ENCODE measurements at regions not wholly inside any gene's neighbourhood (a gene's known extent, or its start where the extent isn't known, plus 50 kb on each side); places are given as distances from the start of the nearest gene placed in this dataset.

DNA sequence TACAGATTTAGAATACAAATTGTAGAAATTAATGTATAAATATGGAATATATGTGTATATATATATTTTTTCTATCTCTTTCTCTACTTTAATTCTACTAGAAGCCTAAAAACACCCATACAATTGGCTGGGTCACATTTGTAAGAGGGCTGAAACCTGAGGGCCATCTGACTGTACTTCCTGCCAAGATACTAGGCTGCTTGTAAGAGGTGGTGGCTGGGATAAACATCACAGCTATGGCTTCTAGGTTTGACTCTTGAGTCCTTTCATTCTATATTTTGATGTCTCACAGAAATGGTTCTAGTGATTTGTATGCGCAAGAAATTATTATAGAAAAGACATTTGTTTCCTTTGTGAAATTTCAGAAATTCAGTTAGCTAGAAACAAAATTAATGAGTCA lies 1155.2 kb upstream of the B3GALT2 start:
- TF ChIP-seq TOX (CRISPR knock-in tag; IDR thresholded peaks at IDR 0.05; ENCODE audit: borderline replicate concordance) (no peak), PATZ1 (CRISPR knock-in tag; IDR thresholded peaks at IDR 0.05; ENCODE audit: borderline replicate concordance) (no peak), ISL1 (CRISPR knock-in tag; IDR thresholded peaks at IDR 0.05) (no peak), GLIS3 (CRISPR knock-in tag; IDR thresholded peaks at IDR 0.05) (no peak), ARNTL (CRISPR knock-in tag; IDR thresholded peaks at IDR 0.05; ENCODE audit: borderline replicate concordance, low read depth) (no peak), PPARA (CRISPR knock-in tag; IDR thresholded peaks at IDR 0.05; ENCODE audit: borderline replicate concordance) (no peak), CSDC2 (CRISPR knock-in tag; IDR thresholded peaks at IDR 0.05) (no peak)
- TF ChIP-seq, protein P1, sequence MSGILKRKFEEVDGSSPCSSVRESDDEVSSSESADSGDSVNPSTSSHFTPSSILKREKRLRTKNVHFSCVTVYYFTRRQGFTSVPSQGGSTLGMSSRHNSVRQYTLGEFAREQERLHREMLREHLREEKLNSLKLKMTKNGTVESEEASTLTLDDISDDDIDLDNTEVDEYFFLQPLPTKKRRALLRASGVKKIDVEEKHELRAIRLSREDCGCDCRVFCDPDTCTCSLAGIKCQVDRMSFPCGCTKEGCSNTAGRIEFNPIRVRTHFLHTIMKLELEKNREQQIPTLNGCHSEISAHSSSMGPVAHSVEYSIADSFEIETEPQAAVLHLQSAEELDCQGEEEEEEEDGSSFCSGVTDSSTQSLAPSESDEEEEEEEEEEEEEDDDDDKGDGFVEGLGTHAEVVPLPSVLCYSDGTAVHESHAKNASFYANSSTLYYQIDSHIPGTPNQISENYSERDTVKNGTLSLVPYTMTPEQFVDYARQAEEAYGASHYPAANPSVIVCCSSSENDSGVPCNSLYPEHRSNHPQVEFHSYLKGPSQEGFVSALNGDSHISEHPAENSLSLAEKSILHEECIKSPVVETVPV (CRISPR knock-in tag; IDR thresholded peaks at IDR 0.05): no peak
- TF ChIP-seq, protein P2, sequence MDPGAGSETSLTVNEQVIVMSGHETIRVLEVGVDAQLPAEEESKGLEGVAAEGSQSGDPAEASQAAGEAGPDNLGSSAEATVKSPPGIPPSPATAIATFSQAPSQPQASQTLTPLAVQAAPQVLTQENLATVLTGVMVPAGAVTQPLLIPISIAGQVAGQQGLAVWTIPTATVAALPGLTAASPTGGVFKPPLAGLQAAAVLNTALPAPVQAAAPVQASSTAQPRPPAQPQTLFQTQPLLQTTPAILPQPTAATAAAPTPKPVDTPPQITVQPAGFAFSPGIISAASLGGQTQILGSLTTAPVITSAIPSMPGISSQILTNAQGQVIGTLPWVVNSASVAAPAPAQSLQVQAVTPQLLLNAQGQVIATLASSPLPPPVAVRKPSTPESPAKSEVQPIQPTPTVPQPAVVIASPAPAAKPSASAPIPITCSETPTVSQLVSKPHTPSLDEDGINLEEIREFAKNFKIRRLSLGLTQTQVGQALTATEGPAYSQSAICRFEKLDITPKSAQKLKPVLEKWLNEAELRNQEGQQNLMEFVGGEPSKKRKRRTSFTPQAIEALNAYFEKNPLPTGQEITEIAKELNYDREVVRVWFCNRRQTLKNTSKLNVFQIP (CRISPR knock-in tag; IDR thresholded peaks at IDR 0.05; ENCODE audit: borderline replicate concordance, low read depth): no peak
